ENCODE measurements at regions not wholly inside any gene's neighbourhood (a gene's known extent, or its start where the extent isn't known, plus 50 kb on each side); places are given as distances from the start of the nearest gene placed in this dataset.

GRCh38 chr14:28704153-28704552, 62.4 kb upstream of the FOXG1 start:
- H3K79me2 ChIP-seq (ENCODE audit: control insufficient read depth, insufficient read depth, low read length): no peaks in the 10 kb centered on the region
- H3K36me3 ChIP-seq (ENCODE audit: control insufficient read depth in 2 of 2, extremely low read depth in 1 of 2, insufficient read depth in 2 of 2, low read length in 2 of 2): no peaks in the 10 kb centered on the region
- no peaks in the 10 kb centered on the region for H3K27me3 ChIP-seq (ENCODE audit: control insufficient read depth, extremely low read depth, insufficient read depth, low read length)
- no peaks in the 10 kb centered on the region for H4K20me1 ChIP-seq (ENCODE audit: control insufficient read depth, extremely low read depth, insufficient read depth, low read length)
- H3K4me1 ChIP-seq (ENCODE audit: control insufficient read depth, extremely low read depth, insufficient read depth, low read length): peaks cover 6% of the 10 kb centered on the region
- H3K9ac ChIP-seq (ENCODE audit: control insufficient read depth, extremely low read depth, insufficient read depth, low read length): no peak overlapping the region
- no peaks in the 10 kb centered on the region for H3K9me1 ChIP-seq (ENCODE audit: control insufficient read depth, extremely low read depth, insufficient read depth, low read length)
- TF ChIP-seq, protein P1, sequence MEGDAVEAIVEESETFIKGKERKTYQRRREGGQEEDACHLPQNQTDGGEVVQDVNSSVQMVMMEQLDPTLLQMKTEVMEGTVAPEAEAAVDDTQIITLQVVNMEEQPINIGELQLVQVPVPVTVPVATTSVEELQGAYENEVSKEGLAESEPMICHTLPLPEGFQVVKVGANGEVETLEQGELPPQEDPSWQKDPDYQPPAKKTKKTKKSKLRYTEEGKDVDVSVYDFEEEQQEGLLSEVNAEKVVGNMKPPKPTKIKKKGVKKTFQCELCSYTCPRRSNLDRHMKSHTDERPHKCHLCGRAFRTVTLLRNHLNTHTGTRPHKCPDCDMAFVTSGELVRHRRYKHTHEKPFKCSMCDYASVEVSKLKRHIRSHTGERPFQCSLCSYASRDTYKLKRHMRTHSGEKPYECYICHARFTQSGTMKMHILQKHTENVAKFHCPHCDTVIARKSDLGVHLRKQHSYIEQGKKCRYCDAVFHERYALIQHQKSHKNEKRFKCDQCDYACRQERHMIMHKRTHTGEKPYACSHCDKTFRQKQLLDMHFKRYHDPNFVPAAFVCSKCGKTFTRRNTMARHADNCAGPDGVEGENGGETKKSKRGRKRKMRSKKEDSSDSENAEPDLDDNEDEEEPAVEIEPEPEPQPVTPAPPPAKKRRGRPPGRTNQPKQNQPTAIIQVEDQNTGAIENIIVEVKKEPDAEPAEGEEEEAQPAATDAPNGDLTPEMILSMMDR (optimal IDR thresholded peaks at IDR 0.05 in 1 of 3, IDR thresholded peaks at IDR 0.05 in 1 of 3, conservative IDR thresholded peaks at IDR 0.05 in 1 of 3; ENCODE audit: extremely low read depth in 1 of 3, insufficient read depth in 2 of 3, low read length in 3 of 3): no peak
- TF ChIP-seq EZH2 (IDR thresholded peaks at IDR 0.05; ENCODE audit: low read length): no peak
- no peaks in the 10 kb centered on the region for H3K9me3 ChIP-seq (ENCODE audit: control insufficient read depth, low read depth, low read length)
- H3K27ac ChIP-seq (ENCODE audit: control insufficient read depth, insufficient read depth, low read length): no peak overlapping the region
- no peak overlapping the region for H3K4me2 ChIP-seq (ENCODE audit: control insufficient read depth, extremely low read depth, insufficient read depth, low read depth, low read length)
- H2AFZ ChIP-seq (ENCODE audit: control insufficient read depth, low read length): no peak overlapping the region
- dilution Hi-C loops (cut with MboI; ENCODE audit: extremely low pct_ligation_motif_present, low sequenced_read_pairs): no loop called here
- no peak overlapping the region for H3K4me3 ChIP-seq (ENCODE audit: control insufficient read depth in 2 of 3, extremely low read depth in 1 of 3, insufficient read depth in 2 of 3, low read depth in 1 of 3, low read length in 3 of 3)
- no peak for DNase-seq (ENCODE audit: low read depth, low spot score)
- FAIRE-seq: no peak

- no peak overlapping the region for H3K4me2 ChIP-seq (ENCODE audit: control insufficient read depth, extremely low read depth, insufficient read depth, low read depth, low read length)
- no peaks in the 10 kb centered on the region for H3K9me3 ChIP-seq (ENCODE audit: control insufficient read depth, low read depth, low read length)
- H3K4me3 ChIP-seq (ENCODE audit: control insufficient read depth in 2 of 3, extremely low read depth in 1 of 3, insufficient read depth in 2 of 3, low read depth in 1 of 3, low read length in 3 of 3): no peak overlapping the region
- no peak overlapping the region for H2AFZ ChIP-seq (ENCODE audit: control insufficient read depth, low read length)
- H3K4me1 ChIP-seq (ENCODE audit: control insufficient read depth, extremely low read depth, insufficient read depth, low read length): peaks cover 6% of the 10 kb centered on the region
- no peaks in the 10 kb centered on the region for H3K36me3 ChIP-seq (ENCODE audit: control insufficient read depth in 2 of 2, extremely low read depth in 1 of 2, insufficient read depth in 2 of 2, low read length in 2 of 2)
- no peaks in the 10 kb centered on the region for H3K79me2 ChIP-seq (ENCODE audit: control insufficient read depth, insufficient read depth, low read length)
- TF ChIP-seq, protein P1 (optimal IDR thresholded peaks at IDR 0.05 in 1 of 3, IDR thresholded peaks at IDR 0.05 in 1 of 3, conservative IDR thresholded peaks at IDR 0.05 in 1 of 3; ENCODE audit: extremely low read depth in 1 of 3, insufficient read depth in 2 of 3, low read length in 3 of 3): no peak
- no peak for TF ChIP-seq EZH2 (IDR thresholded peaks at IDR 0.05; ENCODE audit: low read length)
- no peak for FAIRE-seq
- no peaks in the 10 kb centered on the region for H3K27me3 ChIP-seq (ENCODE audit: control insufficient read depth, extremely low read depth, insufficient read depth, low read length)
- H3K27ac ChIP-seq (ENCODE audit: control insufficient read depth, insufficient read depth, low read length): no peak overlapping the region
- H4K20me1 ChIP-seq (ENCODE audit: control insufficient read depth, extremely low read depth, insufficient read depth, low read length): no peaks in the 10 kb centered on the region
- dilution Hi-C loops (cut with MboI; ENCODE audit: extremely low pct_ligation_motif_present, low sequenced_read_pairs): no loop called here
- H3K9ac ChIP-seq (ENCODE audit: control insufficient read depth, extremely low read depth, insufficient read depth, low read length): no peak overlapping the region
- no peaks in the 10 kb centered on the region for H3K9me1 ChIP-seq (ENCODE audit: control insufficient read depth, extremely low read depth, insufficient read depth, low read length)
- DNase-seq (ENCODE audit: low read depth, low spot score): no peak
Observed at GRCh38 chr14:28707814-28708213, 58.8 kb upstream of the FOXG1 start.

All from keratinocyte (primary cell).